ENCODE measurements at regions not wholly inside any gene's neighbourhood (a gene's known extent, or its start where the extent isn't known, plus 50 kb on each side); places are given as distances from the start of the nearest gene placed in this dataset.

DNA sequence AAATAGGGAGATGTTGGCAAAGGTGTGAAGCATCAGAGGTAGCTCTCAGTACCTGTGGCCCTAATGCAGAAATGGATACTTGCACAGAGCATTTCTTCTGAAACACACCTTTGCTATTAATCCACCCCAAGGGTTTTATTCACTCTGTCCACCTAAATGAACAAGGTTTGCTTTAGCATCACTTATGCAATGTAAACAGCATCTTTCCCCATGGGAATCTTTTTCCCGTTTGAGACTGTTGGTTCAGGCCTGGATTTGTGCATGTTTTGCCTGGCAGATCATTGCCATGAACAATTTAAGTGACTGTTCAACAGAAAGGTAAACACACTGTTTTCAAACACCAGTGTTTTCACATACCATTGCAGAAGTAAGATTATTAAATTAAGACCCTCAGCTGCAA is 508.3 kb downstream of the SOX2 start:
- H3K27me3 ChIP-seq (replicated peaks; ENCODE audit: control insufficient read depth, insufficient read depth, low read length): no peaks in the 10 kb centered on the region
- no peak for DNase-seq (ENCODE audit: extremely low read depth, insufficient read length)
- H3K4me3 ChIP-seq (replicated peaks; ENCODE audit: low read depth, low read length): no peak overlapping the region
- no peaks in the 10 kb centered on the region for H3K36me3 ChIP-seq (ENCODE audit: control insufficient read depth, insufficient read depth, low read length)
- TF ChIP-seq, protein P1, sequence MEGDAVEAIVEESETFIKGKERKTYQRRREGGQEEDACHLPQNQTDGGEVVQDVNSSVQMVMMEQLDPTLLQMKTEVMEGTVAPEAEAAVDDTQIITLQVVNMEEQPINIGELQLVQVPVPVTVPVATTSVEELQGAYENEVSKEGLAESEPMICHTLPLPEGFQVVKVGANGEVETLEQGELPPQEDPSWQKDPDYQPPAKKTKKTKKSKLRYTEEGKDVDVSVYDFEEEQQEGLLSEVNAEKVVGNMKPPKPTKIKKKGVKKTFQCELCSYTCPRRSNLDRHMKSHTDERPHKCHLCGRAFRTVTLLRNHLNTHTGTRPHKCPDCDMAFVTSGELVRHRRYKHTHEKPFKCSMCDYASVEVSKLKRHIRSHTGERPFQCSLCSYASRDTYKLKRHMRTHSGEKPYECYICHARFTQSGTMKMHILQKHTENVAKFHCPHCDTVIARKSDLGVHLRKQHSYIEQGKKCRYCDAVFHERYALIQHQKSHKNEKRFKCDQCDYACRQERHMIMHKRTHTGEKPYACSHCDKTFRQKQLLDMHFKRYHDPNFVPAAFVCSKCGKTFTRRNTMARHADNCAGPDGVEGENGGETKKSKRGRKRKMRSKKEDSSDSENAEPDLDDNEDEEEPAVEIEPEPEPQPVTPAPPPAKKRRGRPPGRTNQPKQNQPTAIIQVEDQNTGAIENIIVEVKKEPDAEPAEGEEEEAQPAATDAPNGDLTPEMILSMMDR (IDR thresholded peaks at IDR 0.05; ENCODE audit: insufficient read depth, low read length, poor library complexity, severe bottlenecking): no peak

DNA sequence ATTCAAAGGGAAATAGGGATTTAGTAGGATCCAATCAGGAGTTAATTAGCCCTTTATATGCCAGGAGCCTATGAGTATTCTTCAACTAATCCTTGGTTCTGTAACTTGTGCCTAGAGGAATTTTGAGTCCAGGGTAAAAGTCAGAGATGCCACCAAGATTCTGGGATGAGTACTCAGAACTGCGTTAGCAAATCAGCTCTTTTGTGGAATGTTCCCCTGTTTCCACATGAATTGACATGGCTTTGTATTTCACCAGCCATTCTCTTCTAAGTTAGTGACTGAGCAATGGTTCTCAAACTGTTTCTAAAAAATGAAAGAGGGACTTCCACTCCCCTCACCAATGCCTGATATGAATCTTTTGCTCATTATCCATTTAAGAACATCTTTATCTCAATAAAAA is 508.7 kb downstream of the SOX2 start:
- DNase-seq (ENCODE audit: extremely low read depth, insufficient read length): no peak
- H3K4me3 ChIP-seq (replicated peaks; ENCODE audit: low read depth, low read length): no peak overlapping the region
- H3K36me3 ChIP-seq (ENCODE audit: control insufficient read depth, insufficient read depth, low read length): no peaks in the 10 kb centered on the region
- no peaks in the 10 kb centered on the region for H3K27me3 ChIP-seq (replicated peaks; ENCODE audit: control insufficient read depth, insufficient read depth, low read length)
- TF ChIP-seq, protein P1 (IDR thresholded peaks at IDR 0.05; ENCODE audit: insufficient read depth, low read length, poor library complexity, severe bottlenecking): no peak

DNA sequence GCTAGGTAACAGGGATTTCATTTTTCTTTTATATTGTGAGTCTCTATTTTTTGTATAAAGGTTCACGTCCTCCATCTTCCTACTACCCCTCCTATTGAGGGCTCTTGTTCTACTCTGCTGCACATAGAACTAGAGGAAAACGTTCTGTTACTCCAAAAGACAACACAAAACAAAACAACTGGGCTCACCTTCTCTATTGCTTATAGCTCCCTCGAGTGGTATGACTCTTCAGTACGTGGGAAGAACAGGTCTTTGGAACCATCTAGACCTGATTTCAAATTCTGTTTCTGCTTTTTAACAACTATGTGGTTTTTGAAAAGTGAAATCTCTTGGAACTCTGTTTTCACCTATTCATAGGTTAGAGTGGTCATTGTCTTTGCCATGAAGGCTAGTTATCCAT is 515.3 kb downstream of the SOX2 start:
- Histone ChIP-seq H3K36me3 (ENCODE audit: control insufficient read depth, insufficient read depth, low read length) (no peaks in the 10 kb centered on the region), H3K4me3 (replicated peaks; ENCODE audit: low read depth, low read length) (no peak overlapping the region), H3K27me3 (replicated peaks; ENCODE audit: control insufficient read depth, insufficient read depth, low read length) (no peaks in the 10 kb centered on the region)
- TF ChIP-seq, protein P1 (IDR thresholded peaks at IDR 0.05; ENCODE audit: insufficient read depth, low read length, poor library complexity, severe bottlenecking): no peak
- no peak for DNase-seq (ENCODE audit: extremely low read depth, insufficient read length)

DNA sequence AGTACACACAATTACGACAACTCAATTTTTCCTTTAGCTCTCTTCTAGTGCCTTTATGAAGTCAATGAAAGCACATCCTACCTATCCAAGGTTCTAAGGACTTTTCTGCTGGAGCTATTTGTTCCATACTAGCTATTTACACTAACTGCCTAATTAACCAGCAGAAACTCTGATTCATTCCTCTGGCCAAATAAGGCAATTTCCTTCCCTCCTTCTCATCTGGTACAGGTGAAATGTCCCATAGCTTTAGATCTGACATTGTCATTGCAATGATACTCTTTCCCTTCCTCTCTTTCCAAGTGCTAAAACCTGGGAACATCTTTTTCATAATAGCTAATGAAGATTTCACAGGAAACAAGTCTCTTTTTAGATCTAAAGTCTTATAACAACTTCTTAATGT is 521.7 kb downstream of the SOX2 start:
- Histone ChIP-seq H3K4me3 (replicated peaks; ENCODE audit: low read depth, low read length) (no peak overlapping the region), H3K27me3 (replicated peaks; ENCODE audit: control insufficient read depth, insufficient read depth, low read length) (no peaks in the 10 kb centered on the region), H3K36me3 (ENCODE audit: control insufficient read depth, insufficient read depth, low read length) (no peaks in the 10 kb centered on the region)
- no peak for DNase-seq (ENCODE audit: extremely low read depth, insufficient read length)
- TF ChIP-seq, protein P1 (IDR thresholded peaks at IDR 0.05; ENCODE audit: insufficient read depth, low read length, poor library complexity, severe bottlenecking): no peak

DNA sequence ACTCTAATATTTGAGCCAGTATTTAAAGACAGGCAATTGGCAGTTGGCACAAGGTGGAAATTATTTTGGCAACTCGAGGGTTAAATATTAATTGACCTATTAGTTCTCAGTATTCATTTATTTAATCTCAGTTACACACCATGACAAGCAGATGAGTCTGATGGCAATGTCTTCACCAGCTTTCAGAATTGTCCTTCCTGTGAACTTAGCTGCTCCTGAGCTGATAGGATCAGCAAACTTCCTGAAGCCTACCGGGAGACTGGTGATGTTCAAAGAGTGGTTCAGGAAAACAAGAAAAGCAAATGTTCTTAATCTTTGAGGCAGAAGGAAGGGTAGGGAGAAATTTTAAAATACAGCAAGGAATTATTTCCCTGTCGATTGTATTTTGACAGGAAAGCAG is 522.2 kb downstream of the SOX2 start:
- DNase-seq (ENCODE audit: extremely low read depth, insufficient read length): no peak
- Histone ChIP-seq H3K36me3 (ENCODE audit: control insufficient read depth, insufficient read depth, low read length) (no peaks in the 10 kb centered on the region), H3K4me3 (replicated peaks; ENCODE audit: low read depth, low read length) (no peak overlapping the region), H3K27me3 (replicated peaks; ENCODE audit: control insufficient read depth, insufficient read depth, low read length) (no peaks in the 10 kb centered on the region)
- TF ChIP-seq, protein P1 (IDR thresholded peaks at IDR 0.05; ENCODE audit: insufficient read depth, low read length, poor library complexity, severe bottlenecking): no peak

DNA sequence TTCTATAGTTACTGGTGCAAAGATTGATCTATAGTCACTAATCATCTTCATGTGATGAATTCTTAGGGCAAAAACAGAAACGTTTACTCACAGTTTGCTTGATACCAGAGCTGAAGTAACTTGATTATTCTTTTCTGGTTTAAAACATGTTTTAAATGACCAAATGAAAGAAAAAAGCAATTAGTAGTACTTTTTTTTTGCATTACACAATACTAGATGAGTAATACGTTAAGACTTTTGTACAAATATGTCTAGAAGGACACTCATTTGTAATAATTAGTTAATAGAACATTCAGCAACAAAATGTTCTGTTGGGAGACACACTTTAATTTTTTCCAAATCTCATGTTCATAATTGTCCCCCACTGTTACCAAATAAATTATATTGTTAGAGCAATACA is 523.2 kb downstream of the SOX2 start:
- Histone ChIP-seq H3K36me3 (ENCODE audit: control insufficient read depth, insufficient read depth, low read length) (no peaks in the 10 kb centered on the region), H3K4me3 (replicated peaks; ENCODE audit: low read depth, low read length) (no peak overlapping the region), H3K27me3 (replicated peaks; ENCODE audit: control insufficient read depth, insufficient read depth, low read length) (no peaks in the 10 kb centered on the region)
- DNase-seq (ENCODE audit: extremely low read depth, insufficient read length): no peak
- TF ChIP-seq, protein P1 (IDR thresholded peaks at IDR 0.05; ENCODE audit: insufficient read depth, low read length, poor library complexity, severe bottlenecking): no peak
